ENCODE measurements at regions not wholly inside any gene's neighbourhood (a gene's known extent, or its start where the extent isn't known, plus 50 kb on each side); places are given as distances from the start of the nearest gene placed in this dataset.

DNA sequence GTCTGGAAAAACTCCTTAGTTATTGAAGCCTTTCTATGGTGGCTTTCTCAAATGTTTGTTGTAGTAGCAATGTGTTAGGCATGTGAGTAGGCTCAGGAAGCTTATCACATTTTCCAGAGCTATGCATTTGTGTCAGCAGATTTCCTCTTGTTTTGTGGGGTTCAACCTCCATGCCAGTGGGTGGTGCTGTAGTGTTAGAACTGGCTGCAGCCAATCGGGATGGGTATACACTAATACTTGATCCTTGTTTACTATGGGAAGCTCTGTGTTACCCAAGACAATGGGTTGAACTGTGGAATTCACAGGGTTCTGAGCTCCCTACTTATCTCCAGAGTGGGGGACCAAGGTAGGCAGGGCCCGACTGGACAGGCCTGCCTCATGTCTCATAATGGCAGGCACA lies 348.5 kb upstream of the ADAMTS5 start:
- TF ChIP-seq POLR2A (IDR thresholded peaks at IDR 0.05) = no peak
- TF ChIP-seq, protein P1, sequence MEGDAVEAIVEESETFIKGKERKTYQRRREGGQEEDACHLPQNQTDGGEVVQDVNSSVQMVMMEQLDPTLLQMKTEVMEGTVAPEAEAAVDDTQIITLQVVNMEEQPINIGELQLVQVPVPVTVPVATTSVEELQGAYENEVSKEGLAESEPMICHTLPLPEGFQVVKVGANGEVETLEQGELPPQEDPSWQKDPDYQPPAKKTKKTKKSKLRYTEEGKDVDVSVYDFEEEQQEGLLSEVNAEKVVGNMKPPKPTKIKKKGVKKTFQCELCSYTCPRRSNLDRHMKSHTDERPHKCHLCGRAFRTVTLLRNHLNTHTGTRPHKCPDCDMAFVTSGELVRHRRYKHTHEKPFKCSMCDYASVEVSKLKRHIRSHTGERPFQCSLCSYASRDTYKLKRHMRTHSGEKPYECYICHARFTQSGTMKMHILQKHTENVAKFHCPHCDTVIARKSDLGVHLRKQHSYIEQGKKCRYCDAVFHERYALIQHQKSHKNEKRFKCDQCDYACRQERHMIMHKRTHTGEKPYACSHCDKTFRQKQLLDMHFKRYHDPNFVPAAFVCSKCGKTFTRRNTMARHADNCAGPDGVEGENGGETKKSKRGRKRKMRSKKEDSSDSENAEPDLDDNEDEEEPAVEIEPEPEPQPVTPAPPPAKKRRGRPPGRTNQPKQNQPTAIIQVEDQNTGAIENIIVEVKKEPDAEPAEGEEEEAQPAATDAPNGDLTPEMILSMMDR (IDR thresholded peaks at IDR 0.05) = no peak
